HCT116 (cell line): ENCODE measurements at regions not wholly inside any gene's neighbourhood (a gene's known extent, or its start where the extent isn't known, plus 50 kb on each side); places are given as distances from the start of the nearest gene placed in this dataset.

Experiments used
- ATAC-seq: fragments of 200-7000 bp; cut with Tn5 transposase; 2 replicates; pipeline ENCODE4 v1.9.1; 2020; ENCODE audit warnings: mild to moderate bottlenecking, moderate library complexity
- BruUV-seq: library from RNA; stranded (reverse); fragments of 400-500 nt; replicated peaks from 2 replicates; lab custom pipeline; 2021; lab: Mats Ljungman, UMichigan
- CTCF ChIA-PET: fragments of 300-600 bp; sonication (Branson Sonifier 250); formaldehyde crosslinking; loops from one replicate; lab custom pipeline; 2021; ENCODE audit warnings: antibody characterized with exemption; lab: Charles Lee
- POLR2A ChIA-PET: fragments of 300-600, 350-600 bp; sonication (Branson Sonifier 250); formaldehyde crosslinking; loops from one replicate; lab custom pipeline; 2021; ENCODE audit warnings: antibody characterized with exemption; lab: Charles Lee
- RAD21 ChIA-PET, 2 experiments: fragments of 300-600 bp; sonication (Branson Sonifier 250); formaldehyde crosslinking; loops; one replicate each; lab custom pipeline; 2023; ENCODE audit warnings: low total read pairs in 2 of 2; ENCODE audit not compliant: uncharacterized antibody in 2 of 2, unreplicated experiment in 2 of 2, low non-redundant PET in 1 of 2; lab: Charles Lee
- DNase-seq: peaks from one replicate; pipeline ENCODE4 v3.0.0-alpha.2; 2010; ENCODE audit warnings: low read depth, low spot score
- H2AFZ ChIP-seq: fragments of 200-600 bp; shearing (Covaris generic), sonication (generic); 2 replicates; pipeline ENCODE4 v1.6.1; 2017; ENCODE audit warnings: low read depth, mixed run types, mixed read lengths, antibody characterized with exemption, low read length; ENCODE audit not compliant: poor library complexity, severe bottlenecking
- H3K27ac ChIP-seq: 2 replicates; pipeline ENCODE4 v1.5.1; 2012; ENCODE audit warnings: low read depth, low read length
- H3K27me3 ChIP-seq: fragments of 200-600 bp; sonication (generic); 2 replicates; pipeline ENCODE4 v1.6.1; 2016; ENCODE audit warnings: mixed run types, low read length, mixed read lengths; ENCODE audit not compliant: insufficient read depth
- H3K36me3 ChIP-seq, 2 experiments: fragments of 200-500 bp in 1 of 2; fragments of 200-600 bp in 1 of 2; sonication (Bioruptor generic) in 1 of 2; sonication (generic) in 1 of 2; 2 replicates each; pipeline versions ENCODE4 v1.5.1 to v1.6.1; 2014 to 2016; ENCODE audit warnings: low read length in 2 of 2, inconsistent platforms in 1 of 2, mixed read lengths in 1 of 2, mixed run types in 1 of 2; ENCODE audit not compliant: insufficient read depth in 2 of 2, control insufficient read depth in 1 of 2
- H3K4me1 ChIP-seq, 2 experiments: fragments of 200-600 bp in 1 of 2; sonication (generic) in 1 of 2; 2 replicates each; pipeline versions ENCODE4 v1.5.1 to v1.6.1; 2012 to 2017; ENCODE audit warnings: low read length in 2 of 2, inconsistent platforms in 1 of 2, mild to moderate bottlenecking in 1 of 2, mixed read lengths in 1 of 2, mixed run types in 1 of 2, moderate library complexity in 1 of 2; ENCODE audit not compliant: insufficient read depth in 2 of 2, control insufficient read depth in 1 of 2
- H3K4me2 ChIP-seq: fragments of 200-600 bp; sonication (generic); 2 replicates; pipeline ENCODE4 v1.6.1; 2017; ENCODE audit warnings: mixed run types, low read length, mixed read lengths
- H3K4me3 ChIP-seq, 2 experiments: fragments of 200-600 bp in 1 of 2; sonication (generic) in 1 of 2; replicated peaks in 1 of 2; 2 replicates each; pipeline ENCODE4 v1.5.1; 2011 to 2016; ENCODE audit warnings: low read length in 2 of 2, control low read depth in 1 of 2, low read depth in 1 of 2, mild to moderate bottlenecking in 1 of 2, mixed read lengths in 1 of 2, mixed run types in 1 of 2
- H3K79me2 ChIP-seq: fragments of 200-600 bp; sonication (generic); 2 replicates; pipeline ENCODE4 v1.6.1; 2017; ENCODE audit warnings: mild to moderate bottlenecking, mixed run types, low read length, moderate library complexity, mixed read lengths; ENCODE audit not compliant: insufficient read depth
- H3K9ac ChIP-seq: fragments of 200-600 bp; sonication (generic); 2 replicates; pipeline ENCODE4 v1.6.1; 2016; ENCODE audit warnings: low read length, mixed read lengths
- H3K9me2 ChIP-seq: fragments of 200-600 bp; sonication (generic), shearing (Covaris generic); 2 replicates; pipeline ENCODE4 v1.6.1; 2017; ENCODE audit warnings: mixed run types, mild to moderate bottlenecking, moderate library complexity; ENCODE audit not compliant: insufficient read depth
- H3K9me3 ChIP-seq, 2 experiments: fragments of 200-500 bp in 1 of 2; fragments of 200-600 bp in 1 of 2; sonication (Bioruptor generic) in 1 of 2; sonication (generic) in 1 of 2; 2 replicates each; pipeline ENCODE4 v1.6.1; 2014 to 2017; ENCODE audit warnings: low read length in 2 of 2, mixed read lengths in 2 of 2, inconsistent platforms in 1 of 2, low read depth in 1 of 2, mild to moderate bottlenecking in 1 of 2, mixed run types in 1 of 2, moderate library complexity in 1 of 2; ENCODE audit not compliant: control insufficient read depth in 1 of 2, insufficient read depth in 1 of 2
- H4K20me1 ChIP-seq: fragments of 200-600 bp; sonication (generic), shearing (Covaris generic); 2 replicates; pipeline ENCODE4 v1.6.1; 2017; ENCODE audit warnings: mixed run types, mild to moderate bottlenecking, moderate library complexity; ENCODE audit not compliant: insufficient read depth
- ATF3 ChIP-seq: IDR thresholded peaks from 2 replicates; pipeline ENCODE4 v1.6.1; 2012
- CBX3 ChIP-seq: IDR thresholded peaks from 2 replicates; pipeline ENCODE4 v1.6.1; 2012; ENCODE audit warnings: low read depth
- ELF1 ChIP-seq: IDR thresholded peaks from 2 replicates; pipeline ENCODE4 v1.6.1; 2012; ENCODE audit warnings: low read depth, borderline replicate concordance
- EZH2 ChIP-seq: fragments of 200-600 bp; sonication (generic); IDR thresholded peaks from 2 replicates; pipeline ENCODE4 v1.6.1; 2017; ENCODE audit warnings: antibody characterized with exemption, mixed run types
- FOSL1 ChIP-seq: IDR thresholded peaks from 2 replicates; pipeline ENCODE4 v1.6.1; 2012; ENCODE audit warnings: low read depth
- MAX ChIP-seq: IDR thresholded peaks from 2 replicates; pipeline ENCODE4 v1.6.1; 2012
- POLR2A ChIP-seq: IDR thresholded peaks from 2 replicates; pipeline ENCODE4 v1.7.0; 2011; ENCODE audit warnings: borderline replicate concordance; ENCODE audit not compliant: insufficient read depth, insufficient read length; ENCODE audit errors: extremely low read depth
- POLR2AphosphoS5 ChIP-seq: IDR thresholded peaks from 2 replicates; pipeline ENCODE4 v1.6.1; 2011; ENCODE audit warnings: mild to moderate bottlenecking, low read depth, low read length, moderate library complexity
- RAD21 ChIP-seq: IDR thresholded peaks from 2 replicates; pipeline ENCODE4 v1.6.1; 2012; ENCODE audit warnings: low read depth, mild to moderate bottlenecking
- SIN3A ChIP-seq: IDR thresholded peaks from 2 replicates; pipeline ENCODE4 v1.6.1; 2012; ENCODE audit warnings: low read depth
- SP1 ChIP-seq: IDR thresholded peaks from 2 replicates; pipeline ENCODE4 v1.6.1; 2012; ENCODE audit warnings: low read depth
- TCF7L2 ChIP-seq: IDR thresholded peaks from 2 replicates; pipeline ENCODE4 v1.7.0; 2011; ENCODE audit warnings: borderline replicate concordance, inconsistent platforms; ENCODE audit not compliant: insufficient read depth, insufficient read length; ENCODE audit errors: extremely low read depth
- YY1 ChIP-seq: IDR thresholded peaks from 2 replicates; pipeline ENCODE4 v1.6.1; 2011; ENCODE audit warnings: low read length, low read depth, moderate library complexity, mild to moderate bottlenecking; ENCODE audit not compliant: insufficient replicate concordance; ENCODE audit errors: extremely low read depth
- ZFX ChIP-seq: fragments of 450-650 bp; IDR thresholded peaks from 2 replicates; pipeline ENCODE4 v1.6.1; 2017
- ZNF274 ChIP-seq: fragments of 200-500 bp; sonication (Bioruptor generic); IDR thresholded peaks from 2 replicates; pipeline ENCODE4 v1.6.1; 2014; ENCODE audit warnings: mild to moderate bottlenecking, low read depth, low read length, inconsistent platforms
- intact Hi-C: fragments of 100-400 bp; cut with micrococcal nuclease; formaldehyde crosslinking; loops from 2 replicates; pipeline ENCODE4 v1.10.0; 2022

DNA sequence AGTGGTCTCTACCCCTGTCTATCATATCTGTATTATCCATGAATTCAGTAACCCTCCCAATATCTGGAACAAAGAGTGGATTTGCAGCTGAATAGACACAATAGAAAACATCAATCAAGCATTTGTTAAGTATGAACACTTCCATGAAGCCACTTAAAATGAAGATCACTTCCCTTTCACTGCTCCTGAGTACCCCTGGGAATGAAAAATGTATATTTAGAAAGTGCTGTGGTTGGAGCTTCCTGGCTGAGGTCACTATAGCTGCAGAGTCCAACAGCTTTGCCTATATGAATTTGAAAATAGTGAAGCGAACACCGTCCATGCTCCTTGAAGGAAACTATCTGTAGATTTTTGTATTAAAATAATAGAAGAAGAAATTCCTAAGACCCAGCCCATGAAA is 227.0 kb downstream of the DTHD1 start:
- no peaks in the 10 kb centered on the region; the same call in 1 of the 2 replicates for H4K20me1 ChIP-seq
- no peaks in the 10 kb centered on the region for H3K79me2 ChIP-seq
- intact Hi-C loops = no loop called here
- H2AFZ ChIP-seq = no peak overlapping the region
- no peaks in the 10 kb centered on the region for H3K4me1 ChIP-seq
- no peak for DNase-seq
- CTCF ChIA-PET = no interaction called here
- BruUV-seq = no TSS peak
- RAD21 ChIA-PET = no interaction called here
- ATAC-seq = no peak
- H3K4me3 ChIP-seq = no peak overlapping the region
- TF ChIP-seq POLR2A = no peak
- no peak for TF ChIP-seq TCF7L2
- TF ChIP-seq EZH2 = no peak
- TF ChIP-seq SIN3A = no peak
- no peak for TF ChIP-seq CBX3
- no peak for TF ChIP-seq ZFX
- TF ChIP-seq ATF3 = no peak
- no peak for TF ChIP-seq ZNF274
- no peak for TF ChIP-seq RAD21
- no peak for TF ChIP-seq ELF1
- TF ChIP-seq FOSL1 = no peak
- TF ChIP-seq POLR2AphosphoS5 = no peak
- TF ChIP-seq SP1 = no peak
- no peak for TF ChIP-seq YY1
- no peak for TF ChIP-seq MAX
- no peaks in the 10 kb centered on the region for H3K27me3 ChIP-seq
- POLR2A ChIA-PET = no interaction called here
- no peaks in the 10 kb centered on the region for H3K9me3 ChIP-seq
- no peak overlapping the region for H3K4me2 ChIP-seq
- no peak overlapping the region for H3K27ac ChIP-seq
- no peaks in the 10 kb centered on the region for H3K9me2 ChIP-seq
- H3K9ac ChIP-seq = no peak overlapping the region
- H3K36me3 ChIP-seq = no peaks in the 10 kb centered on the region
